ENCODE measurements at regions not wholly inside any gene's neighbourhood (a gene's known extent, or its start where the extent isn't known, plus 50 kb on each side); places are given as distances from the start of the nearest gene placed in this dataset.
A peak's percentile ranks its signal among the peaks of the same experiment; 100 is the strongest.

DNA sequence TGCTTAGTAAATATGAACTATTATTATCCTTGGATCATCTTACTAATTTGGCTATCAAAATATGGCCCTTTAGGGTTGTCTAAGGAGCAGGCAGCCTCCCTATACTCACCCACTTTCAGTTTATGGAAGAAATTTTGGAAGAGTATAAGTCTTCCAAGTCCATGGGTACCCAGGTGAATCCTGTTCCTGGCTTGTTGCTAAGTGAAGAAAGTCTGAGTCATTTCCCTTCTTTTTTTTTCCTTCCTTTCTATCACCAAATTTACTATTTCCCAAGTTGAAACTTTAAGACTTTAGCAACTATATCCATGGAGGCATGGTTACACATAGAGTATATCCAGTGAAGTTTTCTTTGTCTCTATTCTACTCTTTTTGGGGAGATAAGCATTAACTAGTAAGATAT, 184.0 kb upstream of the ACTBL2 start:
- Mint-ChIP-seq H3K27me3 (ENCODE audit: low read depth) (peaks cover 14% of the 10 kb centered on the region), H3K36me3 (ENCODE audit: insufficient read depth) (no peaks in the 10 kb centered on the region), H3K4me1 (ENCODE audit: low read depth) (no peaks in the 10 kb centered on the region), H3K9me3 (no peaks in the 10 kb centered on the region), H3K4me3 (no peak overlapping the region)
- DNase-seq (no peak), ATAC-seq (no peak)

DNA sequence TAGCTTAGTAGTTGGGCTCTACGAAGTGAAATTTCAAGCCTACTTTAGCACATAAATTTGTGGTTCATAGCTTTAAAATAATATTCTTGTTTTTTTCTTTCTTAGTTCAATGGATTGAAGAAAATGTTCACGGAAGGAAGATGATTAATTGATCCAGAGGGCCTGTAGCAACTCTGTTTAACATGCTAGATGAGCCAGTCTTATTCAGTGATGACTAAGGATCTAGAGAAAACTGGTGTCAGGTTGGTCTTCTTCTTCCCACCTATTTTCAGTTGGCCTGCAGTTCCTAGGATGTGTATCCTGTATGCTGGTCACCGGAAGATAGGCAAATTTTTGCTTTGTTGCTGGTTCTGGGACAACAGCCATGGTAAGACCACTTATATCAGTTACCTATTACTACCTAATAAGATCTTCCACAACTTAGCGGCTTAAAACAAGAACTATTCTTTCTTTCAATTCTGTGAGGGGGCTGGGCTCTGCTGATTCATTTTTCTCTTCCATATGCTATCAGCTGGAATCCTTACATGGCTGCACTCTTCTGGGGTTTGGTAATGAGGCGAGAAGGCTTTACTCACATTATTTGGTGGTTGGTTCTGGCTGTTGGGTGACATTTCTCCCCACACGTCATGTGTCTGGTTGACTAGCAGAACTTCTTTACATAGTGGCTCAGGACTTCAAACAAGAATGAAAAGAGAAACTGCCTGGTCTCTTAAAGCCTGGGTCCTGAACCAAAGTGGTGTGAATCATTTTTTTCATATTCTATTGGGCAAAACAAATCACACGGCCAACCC, 182.7 kb upstream of the ACTBL2 start:
- H3K4me1 Mint-ChIP-seq (ENCODE audit: low read depth), result no peaks in the 10 kb centered on the region
- no peaks in the 10 kb centered on the region for H3K36me3 Mint-ChIP-seq (ENCODE audit: insufficient read depth)
- peaks cover 14% of the 10 kb centered on the region for H3K27me3 Mint-ChIP-seq (ENCODE audit: low read depth)
- no peak for DNase-seq
- no peak for ATAC-seq
- no peak overlapping the region for H3K4me3 Mint-ChIP-seq
- H3K9me3 Mint-ChIP-seq, result no peaks in the 10 kb centered on the region

DNA sequence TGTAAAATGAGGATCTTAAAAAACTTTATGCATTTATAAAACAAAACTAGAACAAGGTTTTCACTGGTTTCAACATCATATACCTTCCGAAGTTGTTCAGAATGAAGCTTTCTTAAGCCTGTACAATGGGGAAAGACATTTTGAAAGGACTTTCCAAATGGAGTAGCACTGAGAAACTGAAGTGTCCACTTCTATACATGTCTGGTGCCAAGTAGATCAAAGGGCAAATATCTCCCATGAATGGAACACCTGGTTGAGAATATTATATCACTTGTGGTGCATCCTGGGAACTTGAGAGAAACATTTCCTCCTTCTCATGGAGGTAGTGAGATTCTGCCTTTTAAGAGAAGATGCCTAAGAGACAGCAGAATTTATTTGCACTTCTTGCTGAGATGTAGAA, 182.1 kb upstream of the ACTBL2 start:
- no peaks in the 10 kb centered on the region for H3K4me1 Mint-ChIP-seq (ENCODE audit: low read depth)
- ATAC-seq (no peak), DNase-seq (no peak)
- no peaks in the 10 kb centered on the region for H3K9me3 Mint-ChIP-seq
- no peak overlapping the region for H3K4me3 Mint-ChIP-seq
- H3K36me3 Mint-ChIP-seq (ENCODE audit: insufficient read depth), result no peaks in the 10 kb centered on the region
- H3K27me3 Mint-ChIP-seq (ENCODE audit: low read depth), result peaks cover 14% of the 10 kb centered on the region

DNA sequence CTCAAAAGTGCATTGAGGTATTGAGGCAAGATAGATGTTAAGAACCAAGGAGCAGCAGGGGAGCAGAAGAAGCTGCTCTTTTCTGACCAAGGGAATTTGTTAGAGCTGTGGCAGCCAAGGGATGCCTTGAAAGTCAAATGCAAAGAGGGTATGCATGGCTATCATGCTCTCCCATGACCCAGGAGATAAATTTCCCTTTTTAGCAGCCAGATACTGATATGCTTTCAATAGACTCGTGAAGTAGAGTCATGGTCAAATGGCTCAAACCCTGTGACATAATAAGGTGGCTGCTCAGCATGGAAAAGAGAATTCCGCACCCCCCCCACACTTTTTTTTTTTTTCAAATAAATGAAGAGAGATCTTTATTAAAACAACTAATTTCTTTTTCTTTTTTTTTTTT, 180.9 kb upstream of the ACTBL2 start:
- H3K4me3 Mint-ChIP-seq, result no peak overlapping the region
- H3K9me3 Mint-ChIP-seq, result peaks cover 3% of the 10 kb centered on the region
- no peak for DNase-seq

DNA sequence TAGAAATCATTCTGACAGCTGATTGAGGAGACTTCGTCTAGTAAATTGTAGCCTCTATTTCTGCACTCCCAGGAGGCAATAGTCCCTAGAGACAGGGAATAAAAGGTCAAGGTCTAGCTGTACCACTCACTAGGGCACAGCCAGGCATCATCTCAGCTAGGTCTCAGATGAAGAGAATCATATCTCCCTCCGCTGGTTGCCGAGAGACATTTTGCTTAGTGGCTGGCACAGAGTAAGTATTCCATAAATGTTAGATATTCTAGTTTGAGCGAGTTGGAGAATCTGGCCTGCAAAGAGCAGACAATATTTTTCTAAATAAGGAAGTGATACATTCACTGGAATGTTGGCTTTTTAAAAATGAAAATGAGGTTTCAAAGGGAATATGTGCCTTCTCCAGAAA, 180.4 kb upstream of the ACTBL2 start:
- no peak for ATAC-seq
- no peaks in the 10 kb centered on the region for H3K4me1 Mint-ChIP-seq (ENCODE audit: low read depth)

More for the DNA sequence above, 180.9 kb upstream of the ACTBL2 start:
- peaks cover 14% of the 10 kb centered on the region for H3K27me3 Mint-ChIP-seq (ENCODE audit: low read depth)
- H3K36me3 Mint-ChIP-seq (ENCODE audit: insufficient read depth), result no peaks in the 10 kb centered on the region
- H3K4me1 Mint-ChIP-seq (ENCODE audit: low read depth), result no peaks in the 10 kb centered on the region
- ATAC-seq, result no peak

DNA sequence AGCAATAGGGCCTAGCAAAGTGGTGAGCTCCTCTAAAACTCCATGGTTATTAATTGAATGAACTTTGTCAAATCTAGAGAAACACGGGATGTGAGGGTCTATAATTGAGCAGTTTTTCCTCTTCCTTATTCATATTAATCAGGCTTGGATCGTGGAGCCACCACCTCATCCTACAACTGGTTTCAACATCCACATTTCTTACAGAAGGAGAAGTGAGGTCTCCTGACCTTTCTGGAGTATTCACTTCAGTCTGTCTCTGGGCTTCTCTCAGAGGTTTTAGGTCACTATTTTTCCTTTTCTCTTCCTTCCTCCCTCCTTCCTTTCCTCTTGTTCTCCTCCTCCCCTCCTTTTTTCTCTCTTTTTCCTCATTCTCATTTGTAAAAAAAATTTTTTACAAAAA, 177.3 kb upstream of the ACTBL2 start:
- peaks cover 3% of the 10 kb centered on the region for H3K9me3 Mint-ChIP-seq
- H3K27me3 Mint-ChIP-seq (ENCODE audit: low read depth), result peaks cover 6% of the 10 kb centered on the region

More for the DNA sequence above, 180.4 kb upstream of the ACTBL2 start:
- no peak for DNase-seq
- Mint-ChIP-seq H3K36me3 (ENCODE audit: insufficient read depth) (no peaks in the 10 kb centered on the region), H3K4me3 (no peak overlapping the region), H3K27me3 (ENCODE audit: low read depth) (peaks cover 14% of the 10 kb centered on the region), H3K9me3 (peaks cover 3% of the 10 kb centered on the region)

DNA sequence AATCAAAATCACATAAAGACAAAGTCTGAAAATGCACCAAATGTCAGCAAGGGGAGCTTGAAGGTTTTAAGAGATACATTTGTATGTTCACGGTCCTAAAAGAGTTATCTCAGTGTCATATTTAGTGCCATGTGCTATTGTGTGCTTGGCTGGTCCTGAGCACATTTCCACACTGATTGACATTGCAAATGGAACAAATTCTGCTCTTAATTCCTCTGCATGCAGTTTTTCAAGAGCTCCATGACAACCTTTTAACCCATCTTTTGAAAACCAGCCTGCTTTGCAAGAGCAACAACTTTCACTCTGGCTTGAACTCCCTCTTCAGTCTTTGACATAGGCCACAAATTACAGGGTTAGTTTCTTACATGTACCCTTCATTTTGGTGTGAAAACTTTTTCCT, 175.4 kb upstream of the ACTBL2 start:
- no peak overlapping the region for H3K4me3 Mint-ChIP-seq
- DNase-seq (no peak), ATAC-seq (no peak)
- no peaks in the 10 kb centered on the region for H3K27me3 Mint-ChIP-seq (ENCODE audit: low read depth)
- H3K36me3 Mint-ChIP-seq (ENCODE audit: insufficient read depth), result no peaks in the 10 kb centered on the region
- no peaks in the 10 kb centered on the region for H3K4me1 Mint-ChIP-seq (ENCODE audit: low read depth)
- peaks cover 3% of the 10 kb centered on the region for H3K9me3 Mint-ChIP-seq

More for the DNA sequence above, 177.3 kb upstream of the ACTBL2 start:
- DNase-seq (no peak), ATAC-seq (no peak)
- Mint-ChIP-seq H3K4me3 (no peak overlapping the region), H3K4me1 (ENCODE audit: low read depth) (no peaks in the 10 kb centered on the region), H3K36me3 (ENCODE audit: insufficient read depth) (no peaks in the 10 kb centered on the region)

DNA sequence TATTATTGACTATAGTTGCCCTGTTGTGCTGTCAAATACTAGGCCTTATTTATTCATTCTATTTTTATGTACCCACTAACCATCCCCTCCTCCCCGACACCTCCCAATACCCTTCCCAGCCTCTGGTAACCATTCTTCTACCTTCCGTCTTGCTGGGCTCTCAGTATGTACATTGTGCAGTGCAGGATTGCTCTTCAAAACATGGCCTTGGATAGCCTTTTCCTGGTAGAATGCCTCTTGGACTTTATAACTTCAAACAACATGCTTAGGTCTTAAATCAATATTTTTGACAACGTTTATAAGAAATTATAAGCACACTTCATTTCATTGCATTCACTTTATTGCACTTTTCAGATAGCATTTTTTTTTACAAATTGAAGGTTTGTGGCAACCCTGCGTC, 172.6 kb upstream of the ACTBL2 start:
- Mint-ChIP-seq H3K27me3 (ENCODE audit: low read depth) (peaks cover 4% of the 10 kb centered on the region), H3K9me3 (peaks cover 3% of the 10 kb centered on the region), H3K4me1 (ENCODE audit: low read depth) (no peaks in the 10 kb centered on the region), H3K4me3 (no peak overlapping the region), H3K36me3 (ENCODE audit: insufficient read depth) (no peaks in the 10 kb centered on the region)
- ATAC-seq, result no peak
- DNase-seq, result no peak

DNA sequence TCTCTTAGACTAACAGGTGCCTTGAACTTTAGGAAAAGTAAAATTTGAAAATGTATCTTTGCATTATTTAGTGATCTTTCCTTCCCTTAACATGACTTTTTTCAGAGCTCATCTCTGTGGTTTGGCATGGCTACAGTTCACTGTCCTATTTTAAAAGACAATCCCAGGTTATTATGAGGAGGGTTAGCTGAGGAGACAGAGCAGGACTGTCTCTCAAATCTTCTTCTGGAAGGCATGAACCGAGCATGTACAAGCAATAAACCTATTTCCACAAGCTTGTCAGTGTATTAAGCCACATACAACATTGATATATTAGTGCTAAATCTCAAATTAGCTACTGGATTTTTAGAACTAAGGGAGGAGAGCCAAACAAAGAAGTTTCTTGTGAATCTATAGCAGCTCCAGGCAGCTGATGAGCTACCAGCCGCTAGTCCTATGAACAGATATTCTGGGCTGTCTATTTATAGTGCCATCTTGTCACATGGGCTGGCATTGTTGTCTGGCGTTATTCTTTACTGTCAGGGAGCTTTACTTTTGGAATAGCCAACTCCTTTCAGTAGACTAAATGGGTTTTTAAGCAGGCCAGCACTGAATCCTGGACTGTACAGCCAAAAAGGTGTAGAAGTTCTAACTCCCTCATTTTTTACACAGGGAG, 171.2 kb upstream of the ACTBL2 start:
- Mint-ChIP-seq H3K9me3 (peaks cover 7% of the 10 kb centered on the region), H3K27me3 (ENCODE audit: low read depth) (peaks cover 6% of the 10 kb centered on the region), H3K36me3 (ENCODE audit: insufficient read depth) (no peaks in the 10 kb centered on the region), H3K4me1 (ENCODE audit: low read depth) (no peaks in the 10 kb centered on the region), H3K4me3 (no peak overlapping the region)
- ATAC-seq (no peak), DNase-seq (no peak)

DNA sequence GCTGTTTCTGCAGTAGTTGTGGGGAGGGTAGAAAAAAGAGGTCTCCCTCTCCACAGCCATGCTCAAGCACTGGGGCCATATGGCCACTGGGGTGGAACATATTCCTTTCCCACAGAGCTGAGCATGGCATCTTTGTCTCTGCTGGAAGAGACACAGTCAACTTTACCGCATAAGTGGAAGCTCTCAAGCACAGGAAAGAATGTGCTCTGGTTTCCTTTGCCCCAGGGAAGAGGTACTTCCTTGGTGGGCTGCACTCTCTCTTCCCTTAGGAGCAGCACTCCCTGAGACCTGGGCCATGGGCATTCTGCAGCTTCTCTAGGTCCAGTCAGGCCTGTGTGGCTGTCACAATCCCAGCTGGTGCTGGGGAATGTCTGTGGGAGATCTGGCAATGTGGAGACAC, 168.5 kb upstream of the ACTBL2 start:
- no peaks in the 10 kb centered on the region for H3K4me1 Mint-ChIP-seq (ENCODE audit: low read depth)
- peaks cover 11% of the 10 kb centered on the region for H3K9me3 Mint-ChIP-seq
- H3K36me3 Mint-ChIP-seq (ENCODE audit: insufficient read depth), result no peaks in the 10 kb centered on the region
- DNase-seq, result no peak
- H3K27me3 Mint-ChIP-seq (ENCODE audit: low read depth), result peaks cover 10% of the 10 kb centered on the region
- H3K4me3 Mint-ChIP-seq, result no peak overlapping the region
- ATAC-seq, result no peak

DNA sequence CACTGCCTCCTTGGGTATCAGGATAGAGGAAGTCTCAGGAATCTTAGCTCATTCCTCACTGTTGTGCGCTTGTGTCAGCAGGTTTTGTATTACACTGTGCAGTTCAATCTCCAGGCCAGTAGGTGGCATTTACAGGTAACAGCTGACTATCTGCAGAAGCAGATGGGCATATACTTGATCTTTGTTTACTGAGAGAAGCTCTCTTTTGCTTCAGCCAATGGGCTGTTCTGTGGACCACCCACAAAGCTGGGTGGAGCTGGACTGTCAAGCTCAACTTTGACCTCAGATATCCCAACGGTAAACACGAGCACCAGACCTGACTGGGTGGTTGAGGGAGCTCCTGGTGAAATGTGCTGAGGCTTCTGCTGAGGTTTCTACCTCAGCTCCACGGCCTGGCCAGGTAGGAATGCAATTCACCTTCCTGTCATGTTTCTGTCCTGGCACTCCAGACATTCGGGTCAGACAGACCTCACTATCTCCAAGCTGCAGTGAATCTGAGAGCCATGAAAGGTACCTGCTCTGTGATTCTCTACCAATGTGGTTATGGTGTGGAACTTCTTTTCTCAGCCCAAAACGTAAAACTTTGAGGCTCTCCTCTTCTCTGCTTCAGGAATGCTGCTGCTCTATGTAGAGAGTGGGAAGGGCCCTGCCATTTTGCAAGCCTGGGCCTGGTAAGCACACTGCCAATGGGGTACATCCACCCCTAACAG, 167.9 kb upstream of the ACTBL2 start:
- no peak overlapping the region for H3K4me3 Mint-ChIP-seq
- H3K4me1 Mint-ChIP-seq (ENCODE audit: low read depth), result no peaks in the 10 kb centered on the region
- ATAC-seq (peak in 1 of 2 donors; percentile 18), DNase-seq (no peak)
- H3K27me3 Mint-ChIP-seq (ENCODE audit: low read depth), result peaks cover 10% of the 10 kb centered on the region
- H3K36me3 Mint-ChIP-seq (ENCODE audit: insufficient read depth), result no peaks in the 10 kb centered on the region
- H3K9me3 Mint-ChIP-seq, result peaks cover 11% of the 10 kb centered on the region

DNA sequence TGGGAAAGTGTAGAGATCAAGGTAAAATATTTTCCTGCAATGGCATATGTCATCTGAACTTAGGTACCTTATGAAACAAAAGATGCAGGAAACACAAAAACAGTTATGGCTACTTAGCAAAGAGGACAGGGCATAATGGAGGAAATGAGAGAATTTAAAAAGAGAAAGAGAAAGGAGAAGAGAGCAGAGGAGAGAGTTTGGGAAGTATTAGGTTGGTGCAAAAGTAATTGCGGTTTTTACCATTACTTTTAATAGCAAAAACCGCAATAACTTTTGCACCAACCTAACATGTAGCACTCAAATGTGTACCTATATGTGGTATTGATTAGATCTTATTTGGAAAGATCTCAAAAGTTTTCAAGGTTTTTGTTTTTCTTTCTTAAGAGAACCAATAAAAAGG, 160.1 kb upstream of the ACTBL2 start:
- Mint-ChIP-seq H3K4me1 (ENCODE audit: low read depth) (no peaks in the 10 kb centered on the region), H3K36me3 (ENCODE audit: insufficient read depth) (no peaks in the 10 kb centered on the region), H3K27me3 (ENCODE audit: low read depth) (peaks cover 5% of the 10 kb centered on the region), H3K9me3 (peaks cover 1% of the 10 kb centered on the region), H3K4me3 (no peak overlapping the region)
- ATAC-seq (no peak), DNase-seq (no peak)

DNA sequence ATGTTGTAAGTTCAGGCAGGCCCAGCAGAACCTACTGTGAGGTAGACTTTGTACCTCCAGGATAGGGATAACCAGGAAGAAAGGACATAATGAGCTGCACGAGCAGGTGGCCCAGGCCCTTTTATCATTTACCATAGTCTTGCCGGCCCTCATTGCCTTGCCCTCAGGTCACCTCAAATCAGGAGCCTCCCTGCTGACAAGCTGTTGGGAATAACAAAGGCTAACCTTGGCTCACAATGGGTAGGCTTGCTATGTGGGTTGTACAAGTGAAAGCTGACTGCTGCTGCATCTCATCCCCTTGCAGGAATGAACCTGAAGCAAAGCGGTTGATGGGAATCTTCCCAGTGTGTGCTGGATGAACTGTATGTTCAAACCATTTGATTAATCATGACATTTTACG, 159.5 kb upstream of the ACTBL2 start:
- ATAC-seq (no peak), DNase-seq (no peak)
- no peaks in the 10 kb centered on the region for H3K4me1 Mint-ChIP-seq (ENCODE audit: low read depth)
- peaks cover 2% of the 10 kb centered on the region for H3K27me3 Mint-ChIP-seq (ENCODE audit: low read depth)
- no peak overlapping the region for H3K4me3 Mint-ChIP-seq
- H3K36me3 Mint-ChIP-seq (ENCODE audit: insufficient read depth), result no peaks in the 10 kb centered on the region
- H3K9me3 Mint-ChIP-seq, result no peaks in the 10 kb centered on the region

DNA sequence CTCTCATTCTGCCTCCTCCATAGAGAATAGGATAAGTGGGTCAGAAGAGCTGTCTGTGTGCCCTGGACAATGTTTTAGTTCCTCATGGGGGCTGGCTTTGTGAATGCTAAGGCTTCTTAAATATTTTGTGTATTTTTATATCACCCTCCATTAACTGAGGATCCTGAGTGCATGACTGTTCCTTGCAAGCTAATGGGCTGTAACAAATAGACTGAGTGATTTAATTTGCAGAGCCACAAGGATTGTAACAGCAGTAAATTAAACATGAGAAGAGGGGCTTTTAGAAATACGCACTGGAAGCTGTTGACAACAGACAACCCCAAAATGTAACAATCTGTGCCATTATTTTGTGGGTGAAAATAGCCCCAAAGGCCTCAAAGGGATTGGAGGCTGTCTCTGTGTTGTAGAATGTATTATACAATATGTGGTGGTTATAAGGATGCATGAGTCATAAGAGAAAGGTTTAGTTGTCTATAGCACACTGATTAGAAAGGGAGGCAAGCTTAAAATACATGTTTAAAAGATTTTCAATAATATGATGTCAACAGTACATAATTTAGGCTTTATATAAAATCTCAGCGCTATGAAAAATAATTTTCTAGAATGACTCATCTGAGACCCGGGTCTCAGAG, 152.7 kb upstream of the ACTBL2 start:
- Mint-ChIP-seq H3K4me3 (no peak overlapping the region), H3K36me3 (ENCODE audit: insufficient read depth) (no peaks in the 10 kb centered on the region)
- ATAC-seq, result no peak

More for the DNA sequence above, 152.7 kb upstream of the ACTBL2 start:
- H3K4me1 Mint-ChIP-seq (ENCODE audit: low read depth), result no peaks in the 10 kb centered on the region
- H3K9me3 Mint-ChIP-seq, result no peaks in the 10 kb centered on the region
- H3K27me3 Mint-ChIP-seq (ENCODE audit: low read depth), result no peaks in the 10 kb centered on the region
- DNase-seq, result no peak
